Psoas muscle (tissue), 7 donors: ENCODE measurements at regions not wholly inside any gene's neighbourhood (a gene's known extent, or its start where the extent isn't known, plus 50 kb on each side); places are given as distances from the start of the nearest gene placed in this dataset.

ENCODE experiments used
- ATAC-seq, 4 donors: fragments of 200-7000 bp; cut with Tn5 transposase; one replicate each; pipeline ENCODE4 v1.9.1; 2020; ENCODE audit warnings: moderate library complexity in 3 of 4, mild to moderate bottlenecking in 2 of 4
- DNase-seq, 2 donors: peaks; one replicate each; pipeline ENCODE4 v3.0.0-alpha.2; 2020
- H3K27ac ChIP-seq: fragments of 200-600 bp; one replicate; pipeline ENCODE4 v1.8.0; 2022
- H3K27me3 ChIP-seq, 3 donors: fragments of 200-600 bp in 1 of 3; one replicate each; pipeline versions ENCODE4 v1.6.1 to v1.8.0; 2013 to 2022; ENCODE audit warnings: low read length in 2 of 3, mild to moderate bottlenecking in 2 of 3, moderate library complexity in 1 of 3; ENCODE audit not compliant: insufficient read depth in 3 of 3
- H3K36me3 ChIP-seq, 2 donors: fragments of 200-600 bp in 1 of 2; one replicate each; pipeline versions ENCODE4 v1.6.1 to v1.8.0; 2013 to 2022; ENCODE audit warnings: low read depth in 1 of 2, mild to moderate bottlenecking in 1 of 2, moderate library complexity in 1 of 2; ENCODE audit not compliant: insufficient read depth in 1 of 2
- H3K4me1 ChIP-seq: fragments of 200-600 bp; one replicate; pipeline ENCODE4 v1.8.0; 2022
- H3K4me3 ChIP-seq: fragments of 200-600 bp; one replicate; pipeline ENCODE4 v1.8.0; 2022; ENCODE audit warnings: mild to moderate bottlenecking
- H3K9me3 ChIP-seq: fragments of 200-600 bp; one replicate; pipeline ENCODE4 v1.8.0; 2022
- CTCF ChIP-seq: fragments of 200-600 bp; IDR thresholded peaks from one replicate; pipeline ENCODE4 v1.8.0; 2022; ENCODE audit warnings: antibody characterized with exemption
- WGBS, 3 donors: extraction: QIAGEN DNeasy Blood & Tissue Kit; methylation state at CpG; one replicate each; pipeline versions ENCODE4 v1.1.6 to v1.1.7; 2013; 5-methylcytosine and 5-hydroxymethylcytosine counted together
- intact Hi-C, 2 donors: fragments of 100-400 bp; cut with DNase I; formaldehyde crosslinking; loops; one replicate each; pipeline versions ENCODE4 v1.11.0 to v1.14.2; 2022
- donor health status: healthy with polysubstance abuse.
- donor health status: DM: no; HTN: no; CAD: no; lungs with moderate emphysema.
- donor health status: Bipolar disorder and iron deficiency.
- donor health status: healthy.
- donor health status: DM: yes; HTN: yes; CAD: no.
- donor health status: DM: no; HTN: no; CAD: no.
- donor health status: DM: yes; HTN: yes; CAD: no.

- DNase-seq: no peak
- no peaks in the 10 kb centered on the region for H3K4me1 ChIP-seq
- ATAC-seq: no peak
- TF ChIP-seq CTCF: no peak
- intact Hi-C loops: no loop called here
- no peaks in the 10 kb centered on the region for H3K36me3 ChIP-seq
- no peaks in the 10 kb centered on the region for H3K27me3 ChIP-seq
- no peak overlapping the region for H3K4me3 ChIP-seq
- no peaks in the 10 kb centered on the region for H3K9me3 ChIP-seq
- no peak overlapping the region for H3K27ac ChIP-seq
- 46 to 56% (median 52%) methylated on average over 4 of the region's 4 CpGs for WGBS, 3 donors
These were observed 351.9 kb downstream of the PCDH18 start for GRCh38 chr4:137180349-137180748.

- no peaks in the 10 kb centered on the region for H3K36me3 ChIP-seq
- intact Hi-C loops: no loop called here
- DNase-seq: no peak
- TF ChIP-seq CTCF: no peak
- H3K27me3 ChIP-seq: no peaks in the 10 kb centered on the region
- H3K4me1 ChIP-seq: no peaks in the 10 kb centered on the region
- H3K27ac ChIP-seq: no peak overlapping the region
- H3K9me3 ChIP-seq: no peaks in the 10 kb centered on the region
- no peak overlapping the region for H3K4me3 ChIP-seq
- ATAC-seq: no peak
- WGBS, 3 donors: 80 to 85% (median 85%) methylated on average over 1 of the region's 1 CpG
These were observed 375.5 kb downstream of the PCDH18 start for GRCh38 chr4:137156807-137157206.

- no peak for ATAC-seq
- WGBS, 3 donors: 83 to 92% (median 92%) methylated on average over 1 of the region's 1 CpG
These were observed 376.2 kb downstream of the PCDH18 start for GRCh38 chr4:137156054-137156453.

GRCh38 chr4:137131201-137131600, 401.1 kb downstream of the PCDH18 start:
- ATAC-seq (no peak), DNase-seq (no peak)
- Histone ChIP-seq H3K9me3 (no peaks in the 10 kb centered on the region), H3K27me3 (no peaks in the 10 kb centered on the region), H3K27ac (no peak overlapping the region), H3K4me1 (no peaks in the 10 kb centered on the region), H3K36me3 (no peaks in the 10 kb centered on the region), H3K4me3 (no peak overlapping the region)
- no peak for TF ChIP-seq CTCF
- intact Hi-C loops: no loop called here

More at GRCh38 chr4:137156054-137156453, 376.2 kb downstream of the PCDH18 start:
- Histone ChIP-seq H3K27ac (no peak overlapping the region), H3K36me3 (no peaks in the 10 kb centered on the region), H3K27me3 (no peaks in the 10 kb centered on the region), H3K4me1 (no peaks in the 10 kb centered on the region), H3K4me3 (no peak overlapping the region), H3K9me3 (no peaks in the 10 kb centered on the region)
- no peak for TF ChIP-seq CTCF
- DNase-seq: no peak
- intact Hi-C loops: no loop called here

- H3K4me1 ChIP-seq: no peaks in the 10 kb centered on the region
- H3K27ac ChIP-seq: no peak overlapping the region
- H3K27me3 ChIP-seq: no peaks in the 10 kb centered on the region
- no peak for TF ChIP-seq CTCF
- no peaks in the 10 kb centered on the region for H3K36me3 ChIP-seq
- H3K9me3 ChIP-seq: no peaks in the 10 kb centered on the region
- intact Hi-C loops: loop anchor here (10.0 kb wide), 6 partner anchors 735 to 1555 kb away; no protein-coding TSS in a partner anchor
- no peak for DNase-seq
- ATAC-seq: no peak
- no peak overlapping the region for H3K4me3 ChIP-seq
- WGBS, 3 donors: 89 to 97% (median 90%) methylated on average over 1 of the region's 1 CpG
These were observed 402.4 kb downstream of the PCDH18 start for GRCh38 chr4:137129845-137130244.
